K562 (cell line): ENCODE measurements at regions not wholly inside any gene's neighbourhood (a gene's known extent, or its start where the extent isn't known, plus 50 kb on each side); places are given as distances from the start of the nearest gene placed in this dataset.

ENCODE experiments used
- BRF1 ChIP-seq: IDR thresholded peaks from 3 replicates; pipeline ENCODE4 v1.6.1; 2011; ENCODE audit warnings: borderline replicate concordance, mild to moderate bottlenecking; ENCODE audit not compliant: insufficient read length; ENCODE audit errors: extremely low read depth
- DIDO1 ChIP-seq: fragments of 450-650 bp; IDR thresholded peaks from 2 replicates; pipeline ENCODE4 v1.6.1; 2016; ENCODE audit warnings: low read depth, missing biosample characterization, missing genetic modification characterization
- EZH2 ChIP-seq: IDR thresholded peaks from 2 replicates; pipeline ENCODE4 v1.6.1; 2012; ENCODE audit warnings: low read depth, mild to moderate bottlenecking, inconsistent platforms, low read length, borderline replicate concordance
- HDAC3 ChIP-seq: fragments of 450-650 bp; IDR thresholded peaks from 2 replicates; pipeline ENCODE4 v1.6.1; 2018; ENCODE audit warnings: borderline replicate concordance, mild to moderate bottlenecking, moderate library complexity; ENCODE audit not compliant: partially characterized antibody
- NFIX ChIP-seq: fragments of 250-450 bp; sonication (Bioruptor Pico); IDR thresholded peaks from 2 replicates; pipeline ENCODE4 v1.4.0; 2020; ENCODE audit warnings: low read depth, mild to moderate bottlenecking, moderate library complexity
- RUNX1 ChIP-seq: sonication (generic); IDR thresholded peaks from 2 replicates; pipeline ENCODE4 v1.6.1; 2016; ENCODE audit warnings: antibody characterized with exemption, low read depth
- SMAD1 ChIP-seq: fragments of 150-350 bp; IDR thresholded peaks from 2 replicates; pipeline ENCODE4 v1.6.1; 2014; ENCODE audit warnings: low read length, low read depth; ENCODE audit not compliant: partially characterized antibody
- SPI1 ChIP-seq: IDR thresholded peaks from 2 replicates; pipeline ENCODE4 v1.6.1; 2011; ENCODE audit warnings: low read depth, low read length, control low read depth, borderline replicate concordance
- TCF7 ChIP-seq: sonication (generic); IDR thresholded peaks from 2 replicates; pipeline ENCODE4 v1.6.1; 2016; ENCODE audit warnings: antibody characterized with exemption, borderline replicate concordance
- YBX1 ChIP-seq: fragments of 450-650 bp; IDR thresholded peaks from 2 replicates; pipeline ENCODE4 v1.7.1; 2016; ENCODE audit warnings: mild to moderate bottlenecking
- ZKSCAN3 ChIP-seq: fragments of 250-450 bp; sonication (Bioruptor Pico); IDR thresholded peaks from 2 replicates; pipeline ENCODE4 v1.4.0; 2020
- ZNF133 ChIP-seq: fragments of 250-450 bp; sonication (Bioruptor Pico); IDR thresholded peaks from 2 replicates; pipeline ENCODE4 v1.4.0; 2020; ENCODE audit warnings: mild to moderate bottlenecking
- ZNF445 ChIP-seq: fragments of 250-450 bp; sonication (Bioruptor Pico); IDR thresholded peaks from 2 replicates; pipeline ENCODE4 v1.4.0; 2020; ENCODE audit warnings: low read depth, mild to moderate bottlenecking, moderate library complexity
- ZNF707 ChIP-seq: fragments of 250-450 bp; sonication (Bioruptor Pico); conservative IDR thresholded peaks from 2 replicates; pipeline ENCODE4 v1.8.0; 2022; ENCODE audit warnings: inconsistent platforms, mild to moderate bottlenecking, moderate library complexity
- ZNF75A ChIP-seq: fragments of 450-650 bp; formaldehyde crosslinking; IDR thresholded peaks from 2 replicates; pipeline ENCODE4 v1.4.0; 2020; ENCODE audit warnings: mild to moderate bottlenecking
- TF ChIP-seq, protein P1 (sequence below), 2 experiments: IDR thresholded peaks; 2 replicates each; pipeline ENCODE4 v1.6.1; 2011; ENCODE audit warnings: borderline replicate concordance in 1 of 2, control low read depth in 1 of 2, low read depth in 1 of 2, low read length in 1 of 2, mild to moderate bottlenecking in 1 of 2, mixed read lengths in 1 of 2, moderate library complexity in 1 of 2; ENCODE audit not compliant: insufficient read depth in 1 of 2, insufficient read length in 1 of 2, poor library complexity in 1 of 2, severe bottlenecking in 1 of 2; ENCODE audit errors: extremely low read depth in 1 of 2
- TF ChIP-seq, protein P2 (sequence below): fragments of 450-650 bp; formaldehyde crosslinking; conservative IDR thresholded peaks from 2 replicates; pipeline ENCODE4 v1.4.0; 2022; ENCODE audit warnings: mild to moderate bottlenecking, missing genetic modification characterization
- TF ChIP-seq, protein P3 (sequence below): IDR thresholded peaks from 3 replicates; pipeline ENCODE4 v1.6.1; 2011; ENCODE audit warnings: borderline replicate concordance, mild to moderate bottlenecking; ENCODE audit not compliant: insufficient read length, insufficient read depth
- TF ChIP-seq, protein P4 (sequence below): fragments of 250-450 bp; sonication (Bioruptor Pico); IDR thresholded peaks from 2 replicates; pipeline ENCODE4 v1.9.0; 2021; ENCODE audit warnings: mild to moderate bottlenecking, inconsistent platforms
- TF ChIP-seq, protein P5 (sequence below): fragments of 250-450 bp; sonication (Bioruptor Pico); IDR thresholded peaks from 2 replicates; pipeline ENCODE4 v1.8.0; 2021; ENCODE audit warnings: borderline replicate concordance, mild to moderate bottlenecking, moderate library complexity; ENCODE audit not compliant: poor library complexity, severe bottlenecking
- TF ChIP-seq, protein P6 (sequence below): fragments of 250-450 bp; sonication (Bioruptor Pico); IDR thresholded peaks from 2 replicates; pipeline ENCODE4 v1.4.0; 2020

DNA sequence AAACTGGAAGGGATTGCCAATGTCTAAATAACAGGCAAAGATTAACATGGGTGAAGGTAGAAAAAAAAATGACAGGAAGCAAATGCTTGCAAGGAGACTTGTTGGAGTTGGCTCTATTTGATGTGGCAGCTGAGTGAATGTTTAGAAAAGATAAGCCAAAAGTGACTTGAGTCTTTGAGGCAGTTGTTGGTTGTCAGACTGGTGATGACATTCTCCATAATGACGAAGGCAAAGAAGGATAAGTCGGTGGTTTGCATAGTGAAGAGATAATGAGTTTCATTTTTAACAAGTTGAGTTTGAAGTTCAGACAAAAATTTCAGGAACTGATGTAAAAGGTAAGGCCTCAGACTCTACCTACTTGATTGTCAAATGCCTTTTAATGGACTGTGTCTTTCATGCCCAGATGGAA is 704.1 kb upstream of the SGO1 start (continued):
- TF ChIP-seq ZNF75A (no peak), DIDO1 (tag) (no peak), YBX1 (no peak), ZNF133 (CRISPR knock-in tag) (no peak), TCF7 (peak; percentile 74; the same call in 1 of the 2 replicates), ZNF707 (CRISPR knock-in tag) (no peak), NFIX (no peak), RUNX1 (no peak), ZNF445 (CRISPR knock-in tag) (no peak), SPI1 (no peak), SMAD1 (no peak), ZKSCAN3 (CRISPR knock-in tag) (no peak), BRF1 (no peak), EZH2 (no peak), HDAC3 (peak; percentile 68)
- TF ChIP-seq, protein P1, sequence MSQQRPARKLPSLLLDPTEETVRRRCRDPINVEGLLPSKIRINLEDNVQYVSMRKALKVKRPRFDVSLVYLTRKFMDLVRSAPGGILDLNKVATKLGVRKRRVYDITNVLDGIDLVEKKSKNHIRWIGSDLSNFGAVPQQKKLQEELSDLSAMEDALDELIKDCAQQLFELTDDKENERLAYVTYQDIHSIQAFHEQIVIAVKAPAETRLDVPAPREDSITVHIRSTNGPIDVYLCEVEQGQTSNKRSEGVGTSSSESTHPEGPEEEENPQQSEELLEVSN (IDR thresholded peaks at IDR 0.05; ENCODE audit: borderline replicate concordance in 1 of 2, extremely low read depth in 1 of 2, insufficient read depth in 1 of 2, insufficient read length in 1 of 2, low read depth in 1 of 2, low read length in 1 of 2, poor library complexity in 1 of 2, severe bottlenecking in 1 of 2): no peak
- TF ChIP-seq, protein P2, sequence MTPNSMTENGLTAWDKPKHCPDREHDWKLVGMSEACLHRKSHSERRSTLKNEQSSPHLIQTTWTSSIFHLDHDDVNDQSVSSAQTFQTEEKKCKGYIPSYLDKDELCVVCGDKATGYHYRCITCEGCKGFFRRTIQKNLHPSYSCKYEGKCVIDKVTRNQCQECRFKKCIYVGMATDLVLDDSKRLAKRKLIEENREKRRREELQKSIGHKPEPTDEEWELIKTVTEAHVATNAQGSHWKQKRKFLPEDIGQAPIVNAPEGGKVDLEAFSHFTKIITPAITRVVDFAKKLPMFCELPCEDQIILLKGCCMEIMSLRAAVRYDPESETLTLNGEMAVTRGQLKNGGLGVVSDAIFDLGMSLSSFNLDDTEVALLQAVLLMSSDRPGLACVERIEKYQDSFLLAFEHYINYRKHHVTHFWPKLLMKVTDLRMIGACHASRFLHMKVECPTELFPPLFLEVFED: no peak
- TF ChIP-seq, protein P3, sequence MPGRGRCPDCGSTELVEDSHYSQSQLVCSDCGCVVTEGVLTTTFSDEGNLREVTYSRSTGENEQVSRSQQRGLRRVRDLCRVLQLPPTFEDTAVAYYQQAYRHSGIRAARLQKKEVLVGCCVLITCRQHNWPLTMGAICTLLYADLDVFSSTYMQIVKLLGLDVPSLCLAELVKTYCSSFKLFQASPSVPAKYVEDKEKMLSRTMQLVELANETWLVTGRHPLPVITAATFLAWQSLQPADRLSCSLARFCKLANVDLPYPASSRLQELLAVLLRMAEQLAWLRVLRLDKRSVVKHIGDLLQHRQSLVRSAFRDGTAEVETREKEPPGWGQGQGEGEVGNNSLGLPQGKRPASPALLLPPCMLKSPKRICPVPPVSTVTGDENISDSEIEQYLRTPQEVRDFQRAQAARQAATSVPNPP: no peak
- TF ChIP-seq, protein P4, sequence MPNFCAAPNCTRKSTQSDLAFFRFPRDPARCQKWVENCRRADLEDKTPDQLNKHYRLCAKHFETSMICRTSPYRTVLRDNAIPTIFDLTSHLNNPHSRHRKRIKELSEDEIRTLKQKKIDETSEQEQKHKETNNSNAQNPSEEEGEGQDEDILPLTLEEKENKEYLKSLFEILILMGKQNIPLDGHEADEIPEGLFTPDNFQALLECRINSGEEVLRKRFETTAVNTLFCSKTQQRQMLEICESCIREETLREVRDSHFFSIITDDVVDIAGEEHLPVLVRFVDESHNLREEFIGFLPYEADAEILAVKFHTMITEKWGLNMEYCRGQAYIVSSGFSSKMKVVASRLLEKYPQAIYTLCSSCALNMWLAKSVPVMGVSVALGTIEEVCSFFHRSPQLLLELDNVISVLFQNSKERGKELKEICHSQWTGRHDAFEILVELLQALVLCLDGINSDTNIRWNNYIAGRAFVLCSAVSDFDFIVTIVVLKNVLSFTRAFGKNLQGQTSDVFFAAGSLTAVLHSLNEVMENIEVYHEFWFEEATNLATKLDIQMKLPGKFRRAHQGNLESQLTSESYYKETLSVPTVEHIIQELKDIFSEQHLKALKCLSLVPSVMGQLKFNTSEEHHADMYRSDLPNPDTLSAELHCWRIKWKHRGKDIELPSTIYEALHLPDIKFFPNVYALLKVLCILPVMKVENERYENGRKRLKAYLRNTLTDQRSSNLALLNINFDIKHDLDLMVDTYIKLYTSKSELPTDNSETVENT (CRISPR knock-in tag): no peak
- TF ChIP-seq, protein P5, sequence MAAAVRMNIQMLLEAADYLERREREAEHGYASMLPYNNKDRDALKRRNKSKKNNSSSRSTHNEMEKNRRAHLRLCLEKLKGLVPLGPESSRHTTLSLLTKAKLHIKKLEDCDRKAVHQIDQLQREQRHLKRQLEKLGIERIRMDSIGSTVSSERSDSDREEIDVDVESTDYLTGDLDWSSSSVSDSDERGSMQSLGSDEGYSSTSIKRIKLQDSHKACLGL (CRISPR knock-in tag): no peak
- TF ChIP-seq, protein P6, sequence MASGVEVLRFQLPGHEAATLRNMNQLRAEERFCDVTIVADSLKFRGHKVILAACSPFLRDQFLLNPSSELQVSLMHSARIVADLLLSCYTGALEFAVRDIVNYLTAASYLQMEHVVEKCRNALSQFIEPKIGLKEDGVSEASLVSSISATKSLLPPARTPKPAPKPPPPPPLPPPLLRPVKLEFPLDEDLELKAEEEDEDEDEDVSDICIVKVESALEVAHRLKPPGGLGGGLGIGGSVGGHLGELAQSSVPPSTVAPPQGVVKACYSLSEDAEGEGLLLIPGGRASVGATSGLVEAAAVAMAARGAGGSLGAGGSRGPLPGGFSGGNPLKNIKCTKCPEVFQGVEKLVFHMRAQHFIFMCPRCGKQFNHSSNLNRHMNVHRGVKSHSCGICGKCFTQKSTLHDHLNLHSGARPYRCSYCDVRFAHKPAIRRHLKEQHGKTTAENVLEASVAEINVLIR (CRISPR knock-in tag): 0 out of 2 replicates have a peak, but pooled peaks have one; percentile 26
